ENCODE measurements at regions not wholly inside any gene's neighbourhood (a gene's known extent, or its start where the extent isn't known, plus 50 kb on each side); places are given as distances from the start of the nearest gene placed in this dataset.

- TF ChIP-seq POLR2A (IDR thresholded peaks at IDR 0.05), result no peak
- no peak for TF ChIP-seq POLR2AphosphoS5 (IDR thresholded peaks at IDR 0.05)
These were observed 242.3 kb upstream of the NCKAP5 start for GRCh38 chr2:133810559-133810958.
